ENCODE measurements at regions not wholly inside any gene's neighbourhood (a gene's known extent, or its start where the extent isn't known, plus 50 kb on each side); places are given as distances from the start of the nearest gene placed in this dataset.

DNA sequence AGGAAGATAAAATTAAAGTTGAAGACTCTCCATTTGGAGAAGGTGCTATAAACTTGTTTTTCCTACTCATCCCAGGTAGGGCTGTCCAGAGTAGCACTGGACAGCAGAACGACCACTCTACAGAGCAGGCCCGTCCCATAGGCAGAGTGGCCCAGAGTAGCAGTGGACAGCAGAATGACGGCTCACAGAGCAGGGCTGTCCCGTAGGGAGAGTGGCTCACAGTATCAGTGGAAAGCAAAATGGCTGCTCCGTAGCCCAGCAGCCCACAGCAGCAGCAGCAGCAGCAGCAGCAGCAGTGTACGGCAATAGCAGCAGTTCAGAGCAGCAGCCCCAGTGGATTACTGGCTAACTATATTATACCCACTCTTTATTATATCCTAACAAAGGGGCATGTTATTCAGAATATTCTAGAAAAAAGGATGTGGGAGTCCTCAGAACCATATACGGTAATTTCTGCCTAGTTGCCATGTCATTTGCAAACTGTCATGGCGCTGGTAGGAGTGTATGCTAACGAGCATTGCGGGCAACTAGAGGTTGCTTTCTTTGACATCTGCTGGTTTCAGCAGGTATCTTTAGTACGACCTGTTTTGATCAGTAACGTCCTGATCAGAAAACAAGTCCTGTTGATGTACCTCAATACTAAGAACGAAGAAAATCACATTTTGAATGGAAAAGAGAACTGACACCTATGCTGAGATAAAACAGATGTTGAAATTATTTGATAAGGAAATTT, 567.3 kb downstream of the SLC16A7 start:
- TF ChIP-seq, protein P1, sequence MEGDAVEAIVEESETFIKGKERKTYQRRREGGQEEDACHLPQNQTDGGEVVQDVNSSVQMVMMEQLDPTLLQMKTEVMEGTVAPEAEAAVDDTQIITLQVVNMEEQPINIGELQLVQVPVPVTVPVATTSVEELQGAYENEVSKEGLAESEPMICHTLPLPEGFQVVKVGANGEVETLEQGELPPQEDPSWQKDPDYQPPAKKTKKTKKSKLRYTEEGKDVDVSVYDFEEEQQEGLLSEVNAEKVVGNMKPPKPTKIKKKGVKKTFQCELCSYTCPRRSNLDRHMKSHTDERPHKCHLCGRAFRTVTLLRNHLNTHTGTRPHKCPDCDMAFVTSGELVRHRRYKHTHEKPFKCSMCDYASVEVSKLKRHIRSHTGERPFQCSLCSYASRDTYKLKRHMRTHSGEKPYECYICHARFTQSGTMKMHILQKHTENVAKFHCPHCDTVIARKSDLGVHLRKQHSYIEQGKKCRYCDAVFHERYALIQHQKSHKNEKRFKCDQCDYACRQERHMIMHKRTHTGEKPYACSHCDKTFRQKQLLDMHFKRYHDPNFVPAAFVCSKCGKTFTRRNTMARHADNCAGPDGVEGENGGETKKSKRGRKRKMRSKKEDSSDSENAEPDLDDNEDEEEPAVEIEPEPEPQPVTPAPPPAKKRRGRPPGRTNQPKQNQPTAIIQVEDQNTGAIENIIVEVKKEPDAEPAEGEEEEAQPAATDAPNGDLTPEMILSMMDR (conservative IDR thresholded peaks at IDR 0.05), result no peak
- no peak for TF ChIP-seq ZFX (IDR thresholded peaks at IDR 0.05)
